ENCODE measurements at regions not wholly inside any gene's neighbourhood (a gene's known extent, or its start where the extent isn't known, plus 50 kb on each side); places are given as distances from the start of the nearest gene placed in this dataset.

GRCh38 chr16:16821261-16821660 lies 442.3 kb downstream of the NPIPA7 start:
- H3K4ac ChIP-seq (ENCODE audit: low read depth, low read length): no peak overlapping the region
- no peak for DNase-seq
- intact Hi-C loops (cut with micrococcal nuclease): no loop called here

More at GRCh38 chr16:16821261-16821660, 442.3 kb downstream of the NPIPA7 start:
- Histone ChIP-seq H4K8ac (ENCODE audit: low read depth in 2 of 2, low read length in 2 of 2) (no peak overlapping the region), H3K4me2 (ENCODE audit: low read depth, low read length) (no peak overlapping the region), H2BK5ac (ENCODE audit: low read depth, low read length, poor library complexity, severe bottlenecking) (no peak overlapping the region), H3K14ac (replicated peaks; ENCODE audit: low read depth, low read length) (no peak overlapping the region), H2AK5ac (ENCODE audit: low read depth, low read length) (no peak overlapping the region), H3K9me3 (ENCODE audit: control insufficient read depth, insufficient read depth, low read length) (peaks cover 9% of the 10 kb centered on the region), H3K9ac (ENCODE audit: low read depth, low read length) (no peak overlapping the region), H2AFZ (replicated peaks; ENCODE audit: low read length, poor library complexity) (no peak overlapping the region), H4K20me1 (ENCODE audit: insufficient read depth, low read length) (no peaks in the 10 kb centered on the region), H4K91ac (ENCODE audit: insufficient read depth, low read depth, low read length) (no peak overlapping the region), H3K18ac (ENCODE audit: low read depth, low read length) (no peak overlapping the region), H3K4me3 (ENCODE audit: insufficient read depth, low read depth, low read length) (no peak overlapping the region), H3K23ac (ENCODE audit: low read depth, low read length) (no peak overlapping the region), H3K4me1 (ENCODE audit: control insufficient read depth, insufficient read depth, low read length) (no peaks in the 10 kb centered on the region), H3K9me1 (ENCODE audit: insufficient read depth, low read length) (no peaks in the 10 kb centered on the region), H2BK15ac (ENCODE audit: low read depth, low read length) (no peak overlapping the region), H2BK120ac (ENCODE audit: low read depth, low read length) (no peak overlapping the region), H3K36me3 (ENCODE audit: control insufficient read depth, insufficient read depth, low read length) (no peaks in the 10 kb centered on the region), H3K27ac (ENCODE audit: insufficient read depth, low read length) (no peak overlapping the region), H3K27me3 (ENCODE audit: control insufficient read depth, insufficient read depth, low read length) (no peaks in the 10 kb centered on the region), H3K79me1 (ENCODE audit: low read depth in 1 of 2, low read length in 2 of 2) (no peaks in the 10 kb centered on the region), H2AK9ac (replicated peaks; ENCODE audit: low read depth, low read length, poor library complexity) (no peak overlapping the region), H3K56ac (ENCODE audit: extremely low read depth, insufficient read depth, low read length) (no peak overlapping the region), H4K5ac (ENCODE audit: low read depth, low read length) (no peak overlapping the region), H2BK20ac (ENCODE audit: low read depth, low read length) (no peak overlapping the region)
- BruUV-seq (replicated peaks): no TSS peak
- ATAC-seq (ENCODE audit: low read depth): no peak
- TF ChIP-seq CEBPB (IDR thresholded peaks at IDR 0.05; ENCODE audit: low read depth, low read length) (no peak), CHD1 (IDR thresholded peaks at IDR 0.05; ENCODE audit: low read depth, low read length) (no peak), NFE2L2 (IDR thresholded peaks at IDR 0.05; ENCODE audit: low read depth, low read length) (no peak), RCOR1 (IDR thresholded peaks at IDR 0.05; ENCODE audit: insufficient replicate concordance, low read length) (no peak), POLR2A (IDR thresholded peaks at IDR 0.05; ENCODE audit: low read depth, low read length) (no peak), SMC3 (IDR thresholded peaks at IDR 0.05; ENCODE audit: low read depth, low read length) (no peak), MXI1 (IDR thresholded peaks at IDR 0.05; ENCODE audit: borderline replicate concordance, low read depth, low read length) (no peak), MAZ (IDR thresholded peaks at IDR 0.05; ENCODE audit: borderline replicate concordance, low read depth, low read length) (no peak), RFX5 (IDR thresholded peaks at IDR 0.05; ENCODE audit: low read depth, low read length) (no peak), MAFK (IDR thresholded peaks at IDR 0.05; ENCODE audit: low read depth, low read length) (no peak), RAD21 (IDR thresholded peaks at IDR 0.05; ENCODE audit: low read length) (no peak)
- TF ChIP-seq, protein P1, sequence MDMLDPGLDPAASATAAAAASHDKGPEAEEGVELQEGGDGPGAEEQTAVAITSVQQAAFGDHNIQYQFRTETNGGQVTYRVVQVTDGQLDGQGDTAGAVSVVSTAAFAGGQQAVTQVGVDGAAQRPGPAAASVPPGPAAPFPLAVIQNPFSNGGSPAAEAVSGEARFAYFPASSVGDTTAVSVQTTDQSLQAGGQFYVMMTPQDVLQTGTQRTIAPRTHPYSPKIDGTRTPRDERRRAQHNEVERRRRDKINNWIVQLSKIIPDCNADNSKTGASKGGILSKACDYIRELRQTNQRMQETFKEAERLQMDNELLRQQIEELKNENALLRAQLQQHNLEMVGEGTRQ (IDR thresholded peaks at IDR 0.05; ENCODE audit: low read depth, low read length): no peak
- ChIA-PET CTCF (no interaction called here), POLR2A (ENCODE audit: unreplicated experiment) (no interaction called here)
- dilution Hi-C loops (cut with HindIII; ENCODE audit: low sequenced_read_pairs, unreplicated experiment): no loop called here
- in situ Hi-C loops (cut with MboI; ENCODE audit: low sequenced_read_pairs): no loop called here
